GM12874 (cell line): ENCODE measurements at regions not wholly inside any gene's neighbourhood (a gene's known extent, or its start where the extent isn't known, plus 50 kb on each side); places are given as distances from the start of the nearest gene placed in this dataset.

Source experiments
- CTCF ChIP-seq: IDR thresholded peaks from 2 replicates; pipeline ENCODE4 v1.5.1; 2011; ENCODE audit warnings: low read depth, mild to moderate bottlenecking, control low read depth, low read length, moderate library complexity; ENCODE audit not compliant: insufficient read depth

DNA sequence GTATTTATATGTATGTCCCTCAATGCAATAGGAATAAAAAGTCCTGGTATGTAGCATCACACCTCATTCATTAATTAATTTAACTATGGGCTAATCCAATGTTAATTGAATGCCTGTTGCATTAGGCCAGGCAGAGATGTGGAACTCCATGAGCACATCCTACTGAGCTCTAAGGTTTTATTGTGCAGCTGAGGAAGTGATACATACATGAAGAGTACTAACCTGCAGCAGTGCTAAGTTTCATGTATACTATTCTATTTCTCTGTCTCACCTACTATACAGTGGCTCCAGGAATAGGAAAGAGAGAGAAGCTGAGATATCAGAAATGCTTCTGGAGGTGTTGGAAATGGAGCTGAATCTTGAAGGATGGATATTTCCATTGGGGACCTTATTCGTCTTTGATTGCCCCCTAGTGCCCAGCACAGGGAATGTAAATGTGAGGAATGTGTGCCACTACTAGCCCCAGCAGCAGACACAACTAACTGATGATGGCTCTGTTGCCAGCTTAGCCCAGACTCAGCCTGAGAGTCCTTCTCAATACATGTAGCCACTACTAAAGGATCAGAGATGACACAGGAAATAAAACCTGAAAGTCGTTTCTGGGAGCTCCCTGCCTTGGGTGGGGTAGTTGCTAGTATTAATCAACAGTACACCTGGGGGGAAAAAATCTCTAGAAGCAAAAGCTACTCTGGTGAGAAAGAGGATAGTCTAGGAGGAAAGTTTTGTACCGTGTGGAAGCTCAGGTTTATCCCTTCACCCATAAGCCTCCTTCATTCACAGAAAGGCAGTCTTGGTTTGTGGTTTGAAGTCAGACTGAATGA lies 173.3 kb upstream of the FOXD3 start:
- peak; percentile 70 for TF ChIP-seq CTCF

- TF ChIP-seq CTCF = no peak
Measured at GRCh38 chr1:63152572-63152971, 169.8 kb upstream of the FOXD3 start.

DNA sequence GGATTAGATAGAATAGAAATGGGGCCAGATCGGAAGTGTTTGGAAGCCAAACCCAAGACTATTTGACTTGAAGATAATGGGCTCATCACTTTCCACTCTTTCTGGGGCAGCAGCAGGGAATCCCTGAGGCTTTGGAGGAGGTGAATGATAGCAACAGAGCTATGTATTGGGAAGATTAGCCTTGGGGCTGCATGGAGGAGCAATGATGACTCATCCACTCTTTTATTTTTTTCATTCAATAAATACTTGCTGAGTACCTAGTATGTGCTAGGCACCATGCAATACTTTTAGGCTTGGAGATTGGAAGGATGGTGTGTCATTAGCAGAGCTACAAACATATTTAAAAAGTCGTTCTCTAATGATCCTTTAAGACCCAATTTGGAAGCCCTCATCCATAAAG lies 166.9 kb upstream of the FOXD3 start:
- TF ChIP-seq CTCF = no peak

GRCh38 chr1:63157085-63157484 lies 165.3 kb upstream of the FOXD3 start:
- TF ChIP-seq CTCF = no peak

- no peak for TF ChIP-seq CTCF
Measured at GRCh38 chr1:63169057-63169456, 153.3 kb upstream of the FOXD3 start.

GRCh38 chr1:63173161-63173560 lies 149.2 kb upstream of the FOXD3 start:
- no peak for TF ChIP-seq CTCF

GRCh38 chr1:63189677-63190076 lies 132.7 kb upstream of the FOXD3 start:
- peak; percentile 13; the same call in 1 of the 2 replicates for TF ChIP-seq CTCF

DNA sequence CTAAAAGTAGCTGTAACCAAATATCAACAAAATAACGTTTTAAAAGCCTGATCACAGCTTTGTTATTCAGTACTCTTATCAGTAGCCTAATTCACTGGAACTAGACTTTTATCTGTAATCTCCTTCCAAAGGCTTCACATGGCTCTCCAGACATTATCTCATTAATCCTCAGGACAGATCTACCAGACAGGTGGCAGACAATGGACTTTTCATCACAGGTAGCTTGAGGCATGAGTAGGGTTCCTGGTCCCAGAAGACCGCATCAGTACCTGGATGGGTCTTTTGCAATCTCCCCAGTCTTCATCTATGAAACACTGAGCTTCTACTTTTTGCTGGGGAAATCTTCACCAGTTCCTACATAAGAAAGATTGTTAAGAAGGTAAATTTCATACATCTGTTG lies 132.2 kb upstream of the FOXD3 start:
- TF ChIP-seq CTCF = no peak
